Neutrophil (primary cell): ENCODE measurements at regions not wholly inside any gene's neighbourhood (a gene's known extent, or its start where the extent isn't known, plus 50 kb on each side); places are given as distances from the start of the nearest gene placed in this dataset.

Experiments
- H3K27ac ChIP-seq: fragments of 200-600 bp; sonication (generic); 2 replicates; pipeline ENCODE4 v1.5.1; 2016; ENCODE audit warnings: mild to moderate bottlenecking, moderate library complexity
- H3K27me3 ChIP-seq: fragments of 200-600 bp; sonication (generic); 2 replicates; pipeline ENCODE4 v1.6.0; 2016; ENCODE audit warnings: mild to moderate bottlenecking
- H3K36me3 ChIP-seq: fragments of 200-600 bp; sonication (generic); 2 replicates; pipeline ENCODE4 v1.5.1; 2017
- H3K4me1 ChIP-seq, 2 experiments: fragments of 200-600 bp in 1 of 2; sonication (generic) in 1 of 2; 1 replicate in 1 of 2; 2 replicates in 1 of 2; pipeline versions ENCODE4 v1.5.1 to v1.6.1; 2013 to 2016; ENCODE audit warnings: low read depth in 1 of 2, low read length in 1 of 2, mild to moderate bottlenecking in 1 of 2, moderate library complexity in 1 of 2; ENCODE audit not compliant: control insufficient read depth in 1 of 2, insufficient read depth in 1 of 2
- H3K4me3 ChIP-seq, 2 experiments: fragments of 200-600 bp in 1 of 2; sonication (generic) in 1 of 2; 1 replicate in 1 of 2; 2 replicates in 1 of 2; pipeline ENCODE4 v1.5.1; 2013 to 2016; ENCODE audit warnings: low read depth in 1 of 2, low read length in 1 of 2, mild to moderate bottlenecking in 1 of 2, moderate library complexity in 1 of 2
- H3K9me3 ChIP-seq: fragments of 200-600 bp; sonication (generic); 2 replicates; pipeline ENCODE4 v1.5.1; 2016
- CTCF ChIP-seq: fragments of 200-600 bp; sonication (generic); IDR thresholded peaks from 2 replicates; pipeline ENCODE4 v1.5.1; 2016; ENCODE audit warnings: antibody characterized with exemption

- Histone ChIP-seq H3K9me3 (no peaks in the 10 kb centered on the region), H3K4me3 (no peak overlapping the region), H3K36me3 (no peaks in the 10 kb centered on the region), H3K27me3 (no peaks in the 10 kb centered on the region), H3K27ac (no peak overlapping the region), H3K4me1 (no peaks in the 10 kb centered on the region)
- no peak for TF ChIP-seq CTCF
Measured at GRCh38 chr11:112786886-112787530, 174.2 kb upstream of the NCAM1 start.

GRCh38 chr11:112789481-112789880 is 171.7 kb upstream of the NCAM1 start:
- Histone ChIP-seq H3K4me3 (no peak overlapping the region), H3K27me3 (no peaks in the 10 kb centered on the region), H3K9me3 (no peaks in the 10 kb centered on the region), H3K4me1 (no peaks in the 10 kb centered on the region), H3K27ac (no peak overlapping the region), H3K36me3 (no peaks in the 10 kb centered on the region)
- TF ChIP-seq CTCF: no peak

GRCh38 chr11:112790286-112790685 is 170.9 kb upstream of the NCAM1 start:
- Histone ChIP-seq H3K36me3 (no peaks in the 10 kb centered on the region), H3K27ac (no peak overlapping the region), H3K27me3 (no peaks in the 10 kb centered on the region), H3K9me3 (no peaks in the 10 kb centered on the region), H3K4me1 (no peaks in the 10 kb centered on the region), H3K4me3 (no peak overlapping the region)
- TF ChIP-seq CTCF: no peak

GRCh38 chr11:112792070-112792469 is 169.2 kb upstream of the NCAM1 start:
- Histone ChIP-seq H3K4me1 (no peaks in the 10 kb centered on the region), H3K27me3 (no peaks in the 10 kb centered on the region), H3K4me3 (no peak overlapping the region), H3K36me3 (no peaks in the 10 kb centered on the region), H3K9me3 (no peaks in the 10 kb centered on the region), H3K27ac (no peak overlapping the region)
- TF ChIP-seq CTCF: no peak

GRCh38 chr11:112793416-112793815 is 167.8 kb upstream of the NCAM1 start:
- no peaks in the 10 kb centered on the region for H3K4me1 ChIP-seq
- H3K27me3 ChIP-seq: no peaks in the 10 kb centered on the region
- no peaks in the 10 kb centered on the region for H3K9me3 ChIP-seq
- H3K27ac ChIP-seq: no peak overlapping the region
- TF ChIP-seq CTCF: no peak
- no peaks in the 10 kb centered on the region for H3K36me3 ChIP-seq
- H3K4me3 ChIP-seq: no peak overlapping the region
